Naive thymus-derived CD8-positive, alpha-beta T cell (primary cell): ENCODE measurements at regions not wholly inside any gene's neighbourhood (a gene's known extent, or its start where the extent isn't known, plus 50 kb on each side); places are given as distances from the start of the nearest gene placed in this dataset.
"Not testable (repeated sequence)": the region's sequence is repeated elsewhere in the genome, so short reads cannot be mapped to it uniquely, and the experiment has no call there.

Experiments
- ATAC-seq, 2 donors: fragments of 150-1000 bp; cut with Tn5 transposase in 1 of 2; sonication (Bioruptor Pico), chemical (Tn5 transposase) in 1 of 2; 1 replicate in 1 of 2; 2 replicates in 1 of 2; pipeline ENCODE4 v1.10.0; 2021; ENCODE audit warnings: mild to moderate bottlenecking in 2 of 2, moderate library complexity in 2 of 2
- POLR2A ChIA-PET: fragments of 350-600 bp; sonication (Branson Sonifier 250); formaldehyde crosslinking; loops from one replicate; lab custom pipeline; 2021; ENCODE audit warnings: antibody characterized with exemption; lab: Charles Lee
- DNase-seq, 10 donors: peaks; one replicate each; pipeline versions ENCODE4 v3.0.0 to v3.0.0-alpha.2; 2020 to 2022
- H3K27ac Mint-ChIP-seq, 10 donors: one replicate each; pipeline ENCODE4 v1.8.0; 2020 to 2022; ENCODE audit warnings: mild to moderate bottlenecking in 10 of 10, mixed read lengths in 10 of 10, moderate library complexity in 4 of 10, inconsistent platforms in 1 of 10
- H3K27me3 Mint-ChIP-seq, 5 donors: one replicate each; pipeline ENCODE4 v1.8.0; 2021 to 2022; ENCODE audit warnings: mixed read lengths in 5 of 5
- H3K36me3 Mint-ChIP-seq, 3 donors: one replicate each; pipeline ENCODE4 v1.8.0; 2020 to 2022; ENCODE audit warnings: mixed read lengths in 3 of 3, mild to moderate bottlenecking in 2 of 3, inconsistent platforms in 1 of 3
- H3K4me1 Mint-ChIP-seq, 4 donors: one replicate each; pipeline ENCODE4 v1.8.0; 2021 to 2022; ENCODE audit warnings: mixed read lengths in 4 of 4
- H3K4me3 Mint-ChIP-seq, 10 donors: one replicate each; pipeline ENCODE4 v1.8.0; 2020 to 2022; ENCODE audit warnings: mild to moderate bottlenecking in 10 of 10, mixed read lengths in 10 of 10, moderate library complexity in 6 of 10, inconsistent platforms in 1 of 10
- H3K9me3 Mint-ChIP-seq, 9 donors: one replicate each; pipeline ENCODE4 v1.8.0; 2020 to 2022; ENCODE audit warnings: mixed read lengths in 9 of 9, mild to moderate bottlenecking in 3 of 9, inconsistent platforms in 1 of 9, moderate library complexity in 1 of 9

GRCh38 chr13:50474088-50474662 lies 369.3 kb downstream of the DLEU7 start:
- Mint-ChIP-seq H3K4me1 (peaks cover 0 to 4% (median 0%) of the 10 kb centered on the region in 4 donors), H3K36me3 (no peaks in the 10 kb centered on the region), H3K27me3 (peaks cover 0 to 7% (median 5%) of the 10 kb centered on the region in 5 donors), H3K4me3 (no peak overlapping the region), H3K9me3 (no peaks in the 10 kb centered on the region), H3K27ac (no peak overlapping the region)
- ATAC-seq (no peak), DNase-seq (no peak)
- POLR2A ChIA-PET: no interaction called here

GRCh38 chr13:50476577-50477285 lies 366.8 kb downstream of the DLEU7 start:
- Mint-ChIP-seq H3K4me3 (no peak overlapping the region), H3K4me1 (peaks cover 0 to 4% (median 0%) of the 10 kb centered on the region in 4 donors), H3K36me3 (no peaks in the 10 kb centered on the region), H3K27me3 (peaks cover 0 to 3% (median 1%) of the 10 kb centered on the region in 5 donors), H3K9me3 (no peaks in the 10 kb centered on the region), H3K27ac (peak overlapping the region in 1 of 10 donors; percentile 37)
- ATAC-seq: no peak
- DNase-seq: no peak
- POLR2A ChIA-PET: no interaction called here

GRCh38 chr13:50481936-50482335 lies 361.6 kb downstream of the DLEU7 start:
- H3K4me1 Mint-ChIP-seq: peaks cover 0 to 4% (median 0%) of the 10 kb centered on the region in 4 donors
- no peak for DNase-seq
- H3K9me3 Mint-ChIP-seq: no peaks in the 10 kb centered on the region
- no peak overlapping the region for H3K4me3 Mint-ChIP-seq
- H3K36me3 Mint-ChIP-seq: no peaks in the 10 kb centered on the region
- POLR2A ChIA-PET: no interaction called here
- H3K27me3 Mint-ChIP-seq: peaks cover 0 to 1% (median 0%) of the 10 kb centered on the region in 5 donors
- ATAC-seq: no peak
- no peak overlapping the region for H3K27ac Mint-ChIP-seq

- POLR2A ChIA-PET: no interaction called here
- no peaks in the 10 kb centered on the region for H3K9me3 Mint-ChIP-seq
- no peak for ATAC-seq
- H3K4me1 Mint-ChIP-seq: no peaks in the 10 kb centered on the region
- H3K4me3 Mint-ChIP-seq: no peak overlapping the region
- H3K27ac Mint-ChIP-seq: no peak overlapping the region
- H3K27me3 Mint-ChIP-seq: peaks cover 0 to 1% (median 0%) of the 10 kb centered on the region in 5 donors
- H3K36me3 Mint-ChIP-seq: no peaks in the 10 kb centered on the region
- DNase-seq: no peak
Measured at GRCh38 chr13:50483416-50483815, 360.1 kb downstream of the DLEU7 start.

GRCh38 chr13:50484472-50485113 lies 358.9 kb downstream of the DLEU7 start:
- no peak overlapping the region for H3K27ac Mint-ChIP-seq
- H3K27me3 Mint-ChIP-seq: peaks cover 0 to 1% (median 0%) of the 10 kb centered on the region in 5 donors
- no peaks in the 10 kb centered on the region for H3K36me3 Mint-ChIP-seq
- DNase-seq: no peak
- POLR2A ChIA-PET: no interaction called here
- no peak overlapping the region for H3K4me3 Mint-ChIP-seq
- no peak for ATAC-seq
- H3K9me3 Mint-ChIP-seq: no peaks in the 10 kb centered on the region
- no peaks in the 10 kb centered on the region for H3K4me1 Mint-ChIP-seq

GRCh38 chr13:50485979-50486935 lies 357.2 kb downstream of the DLEU7 start:
- POLR2A ChIA-PET: no interaction called here
- Mint-ChIP-seq H3K27me3 (no peaks in the 10 kb centered on the region), H3K4me1 (no peaks in the 10 kb centered on the region), H3K4me3 (no peak overlapping the region), H3K9me3 (no peaks in the 10 kb centered on the region), H3K36me3 (no peaks in the 10 kb centered on the region), H3K27ac (peak overlapping the region in 1 of 10 donors; percentile 55)
- no peak for DNase-seq
- ATAC-seq: no peak

- Mint-ChIP-seq H3K36me3 (no peaks in the 10 kb centered on the region), H3K4me1 (no peaks in the 10 kb centered on the region), H3K27me3 (peaks cover 0 to 4% (median 0%) of the 10 kb centered on the region in 5 donors), H3K4me3 (no peak overlapping the region), H3K27ac (no peak overlapping the region), H3K9me3 (no peaks in the 10 kb centered on the region)
- no peak for DNase-seq
- ATAC-seq: no peak
- POLR2A ChIA-PET: no interaction called here
Measured at GRCh38 chr13:50493683-50494082, 349.8 kb downstream of the DLEU7 start.

- Mint-ChIP-seq H3K36me3 (no peaks in the 10 kb centered on the region), H3K27ac (no peak overlapping the region), H3K4me1 (no peaks in the 10 kb centered on the region), H3K27me3 (peaks cover 0 to 4% (median 0%) of the 10 kb centered on the region in 5 donors), H3K4me3 (no peak overlapping the region), H3K9me3 (no peaks in the 10 kb centered on the region)
- DNase-seq: no peak
- no peak for ATAC-seq
- POLR2A ChIA-PET: no interaction called here
Measured at GRCh38 chr13:50494138-50494537, 349.4 kb downstream of the DLEU7 start.

- H3K4me3 Mint-ChIP-seq, H3K27ac Mint-ChIP-seq, H3K27me3 Mint-ChIP-seq, DNase-seq, H3K36me3 Mint-ChIP-seq, H3K9me3 Mint-ChIP-seq, H3K4me1 Mint-ChIP-seq, POLR2A ChIA-PET, ATAC-seq: not testable (repeated sequence)
Measured at GRCh38 chr13:50503212-50503611, 340.3 kb downstream of the DLEU7 start.

- no peak overlapping the region for H3K27ac Mint-ChIP-seq
- H3K4me3 Mint-ChIP-seq: no peak overlapping the region
- peaks cover 0 to 8% (median 0%) of the 10 kb centered on the region in 9 donors for H3K9me3 Mint-ChIP-seq
- DNase-seq (no peak), ATAC-seq (no peak)
- H3K4me1 Mint-ChIP-seq: peaks cover 0 to 1% (median 0%) of the 10 kb centered on the region in 4 donors
- POLR2A ChIA-PET: no interaction called here
- peaks cover 0 to 5% (median 0%) of the 10 kb centered on the region in 3 donors for H3K36me3 Mint-ChIP-seq
- no peaks in the 10 kb centered on the region for H3K27me3 Mint-ChIP-seq
Measured at GRCh38 chr13:50509167-50509566, 334.3 kb downstream of the DLEU7 start.

GRCh38 chr13:50509771-50510441 lies 333.6 kb downstream of the DLEU7 start:
- POLR2A ChIA-PET: no interaction called here
- peaks cover 0 to 8% (median 0%) of the 10 kb centered on the region in 9 donors for H3K9me3 Mint-ChIP-seq

GRCh38 chr13:50510885-50511545 lies 332.5 kb downstream of the DLEU7 start:
- H3K27me3 Mint-ChIP-seq, H3K4me1 Mint-ChIP-seq, H3K9me3 Mint-ChIP-seq, H3K36me3 Mint-ChIP-seq, H3K27ac Mint-ChIP-seq, H3K4me3 Mint-ChIP-seq, POLR2A ChIA-PET, DNase-seq, ATAC-seq: not testable (repeated sequence)

More at GRCh38 chr13:50509771-50510441, 333.6 kb downstream of the DLEU7 start:
- DNase-seq: no peak
- Mint-ChIP-seq H3K27ac (no peak overlapping the region), H3K4me1 (peaks cover 0 to 1% (median 0%) of the 10 kb centered on the region in 4 donors), H3K36me3 (peaks cover 0 to 5% (median 0%) of the 10 kb centered on the region in 3 donors), H3K27me3 (no peaks in the 10 kb centered on the region), H3K4me3 (no peak overlapping the region)
- no peak for ATAC-seq
